K562 (cell line): ENCODE measurements at regions not wholly inside any gene's neighbourhood (a gene's known extent, or its start where the extent isn't known, plus 50 kb on each side); places are given as distances from the start of the nearest gene placed in this dataset.

Experiments
- ATAC-seq: fragments of 200-7000 bp; cut with Tn5 transposase; 3 replicates; pipeline ENCODE4 v1.9.1; 2020; ENCODE audit warnings: moderate library complexity
- BruUV-seq: library from RNA; stranded (reverse); fragments of 400-500 nt; replicated peaks from 2 replicates; lab custom pipeline; 2021; lab: Mats Ljungman, UMichigan
- CTCF ChIA-PET: fragments of 300-600 bp; formaldehyde crosslinking; extraction: SDS; loops from one replicate; lab custom pipeline; 2021; ENCODE audit warnings: low intra/inter-chr PET ratio; lab: Yijun Ruan, JAX
- POLR2A ChIA-PET: fragments of 300-600, 350-650 bp; sonication (Branson Sonifier 250); formaldehyde crosslinking; extraction: SDS; loops from one replicate; lab custom pipeline; 2021; ENCODE audit warnings: antibody characterized with exemption, inconsistent platforms; lab: Yijun Ruan, JAX
- DNase-seq, 4 experiments: peaks; one replicate each; pipeline versions ENCODE4 v3.0.0 to v3.0.0-alpha.2; 2011 to 2018; ENCODE audit warnings: low spot score in 3 of 4, mixed read lengths in 3 of 4; ENCODE audit errors: extremely low read depth in 1 of 4
- FAIRE-seq: peaks from 2 replicates; lab custom pipeline; 2011; peaks lifted over from hg19 to GRCh38; lab: Jason Lieb, UNC
- H2AFZ ChIP-seq: 2 replicates; pipeline ENCODE4 v1.6.0; 2011; ENCODE audit warnings: low read depth, low read length, control low read depth, inconsistent platforms
- H3K27ac ChIP-seq: fragments of 200-600 bp; 3 replicates; pipeline ENCODE4 v1.8.0; 2011; ENCODE audit warnings: low read depth, mild to moderate bottlenecking, control low read depth, inconsistent platforms, low read length, moderate library complexity, mixed read lengths; ENCODE audit errors: extremely low read depth
- H3K27me3 ChIP-seq, 2 experiments: fragments of 300-600 bp in 1 of 2; 2 replicates in 1 of 2; 3 replicates in 1 of 2; pipeline versions ENCODE4 v1.6.0 to v1.8.0; 2011; ENCODE audit warnings: inconsistent platforms in 2 of 2, low read length in 2 of 2, mild to moderate bottlenecking in 1 of 2, mixed read lengths in 1 of 2, moderate library complexity in 1 of 2; ENCODE audit not compliant: control insufficient read depth in 2 of 2, insufficient read depth in 2 of 2
- H3K36me3 ChIP-seq: fragments of 300-600 bp; 3 replicates; pipeline ENCODE4 v1.8.0; 2011; ENCODE audit warnings: mild to moderate bottlenecking, low read length, inconsistent platforms; ENCODE audit not compliant: control insufficient read depth, insufficient read depth
- H3K4me1 ChIP-seq, 2 experiments: fragments of 200-600 bp in 1 of 2; replicated peaks in 1 of 2; 2 replicates in 1 of 2; 3 replicates in 1 of 2; pipeline versions ENCODE4 v1.5.1 to v1.8.0; 2011; ENCODE audit warnings: inconsistent platforms in 2 of 2, low read length in 2 of 2, mild to moderate bottlenecking in 1 of 2, mixed read lengths in 1 of 2, moderate library complexity in 1 of 2; ENCODE audit not compliant: control insufficient read depth in 2 of 2, insufficient read depth in 2 of 2
- H3K4me2 ChIP-seq: 2 replicates; pipeline ENCODE4 v1.6.1; 2011; ENCODE audit warnings: low read length, control low read depth, inconsistent platforms, mixed read lengths; ENCODE audit not compliant: insufficient read depth
- H3K4me3 ChIP-seq: fragments of 200-600 bp; sonication (generic), shearing (Covaris generic); 2 replicates; pipeline ENCODE4 v1.5.1; 2016; ENCODE audit warnings: control low read depth, inconsistent platforms
- H3K79me2 ChIP-seq: fragments of 200-600 bp; 3 replicates; pipeline ENCODE4 v1.8.0; 2011; ENCODE audit warnings: low read length, inconsistent platforms; ENCODE audit not compliant: control insufficient read depth, insufficient read depth
- H3K9ac ChIP-seq, 2 experiments: 2 replicates each; pipeline versions ENCODE4 v1.6.0 to v1.6.1; 2011; ENCODE audit warnings: low read depth in 2 of 2, low read length in 2 of 2, control low read depth in 1 of 2, inconsistent platforms in 1 of 2, mild to moderate bottlenecking in 1 of 2, mixed read lengths in 1 of 2; ENCODE audit not compliant: insufficient read depth in 1 of 2
- H3K9me1 ChIP-seq: one replicate; pipeline ENCODE4 v1.6.0; 2011; ENCODE audit warnings: inconsistent platforms, mild to moderate bottlenecking, low read length, moderate library complexity; ENCODE audit not compliant: control insufficient read depth, insufficient read depth
- H3K9me3 ChIP-seq: replicated peaks from 2 replicates; pipeline ENCODE4 v1.5.1; 2011; ENCODE audit warnings: low read depth, low read length, inconsistent platforms; ENCODE audit not compliant: control insufficient read depth, insufficient read depth
- H4K20me1 ChIP-seq: replicated peaks from 2 replicates; pipeline ENCODE4 v1.6.1; 2011; ENCODE audit warnings: low read length, inconsistent platforms, mixed read lengths; ENCODE audit not compliant: control insufficient read depth, insufficient read depth
- ARID1B ChIP-seq: fragments of 450-650 bp; IDR thresholded peaks from 2 replicates; pipeline ENCODE4 v1.6.1; 2016; ENCODE audit warnings: antibody characterized with exemption, mild to moderate bottlenecking, inconsistent platforms
- ATF1 ChIP-seq, 2 experiments: fragments of 450-650 bp in 1 of 2; IDR thresholded peaks; 2 replicates each; pipeline ENCODE4 v1.6.1; 2016; ENCODE audit warnings: missing compliant biosample characterization in 1 of 2, missing genetic modification characterization in 1 of 2
- CEBPB ChIP-seq: fragments of 450-650 bp; IDR thresholded peaks from 2 replicates; pipeline ENCODE4 v1.6.1; 2016; ENCODE audit warnings: missing genetic modification characterization, missing compliant biosample characterization
- CEBPZ ChIP-seq: fragments of 150-350 bp; IDR thresholded peaks from 2 replicates; pipeline ENCODE4 v1.6.1; 2014; ENCODE audit warnings: low read depth, mild to moderate bottlenecking, low read length, borderline replicate concordance
- DACH1 ChIP-seq: fragments of 450-650 bp; IDR thresholded peaks from 2 replicates; pipeline ENCODE4 v1.6.1; 2018; ENCODE audit not compliant: partially characterized antibody
- FOSL1 ChIP-seq: fragments of 200-800 bp; sonication (Bioruptor generic); conservative IDR thresholded peaks from 2 replicates; pipeline ENCODE4 v1.6.1; 2016; ENCODE audit warnings: missing genetic modification characterization, missing compliant biosample characterization
- FOXJ2 ChIP-seq: fragments of 200-800 bp; sonication (Bioruptor generic); IDR thresholded peaks from 2 replicates; pipeline ENCODE4 v1.6.1; 2016; ENCODE audit warnings: missing genetic modification characterization, missing compliant biosample characterization
- GATAD2B ChIP-seq: fragments of 450-650 bp; IDR thresholded peaks from 2 replicates; pipeline ENCODE4 v1.6.1; 2017; ENCODE audit warnings: mild to moderate bottlenecking, borderline replicate concordance
- JUND ChIP-seq, 2 experiments: IDR thresholded peaks; 2 replicates in 1 of 2; 3 replicates in 1 of 2; pipeline ENCODE4 v1.6.1; 2011; ENCODE audit warnings: borderline replicate concordance in 2 of 2, low read depth in 2 of 2, low read length in 2 of 2, improper control_type of control experiment in 1 of 2, missing biosample characterization in 1 of 2, missing genetic modification characterization in 1 of 2, missing genetic modification reagents in 1 of 2
- MAFG ChIP-seq: fragments of 450-650 bp; conservative IDR thresholded peaks from 2 replicates; pipeline ENCODE4 v1.6.1; 2016; ENCODE audit warnings: missing genetic modification characterization, missing compliant biosample characterization
- RAD21 ChIP-seq, 2 experiments: fragments of 250-450 bp in 1 of 2; fragments of 450-650 bp in 1 of 2; sonication (Bioruptor Pico) in 1 of 2; formaldehyde crosslinking in 1 of 2; IDR thresholded peaks in 1 of 2; conservative IDR thresholded peaks in 1 of 2; 2 replicates each; pipeline versions ENCODE4 v1.4.0 to v1.8.0; 2020 to 2022; ENCODE audit warnings: mild to moderate bottlenecking in 2 of 2, moderate library complexity in 1 of 2
- SNIP1 ChIP-seq: fragments of 450-650 bp; IDR thresholded peaks from 2 replicates; pipeline ENCODE4 v1.7.1; 2017; ENCODE audit warnings: low read depth, mild to moderate bottlenecking
- VEZF1 ChIP-seq: fragments of 200-800 bp; sonication (Bioruptor generic); IDR thresholded peaks from 2 replicates; pipeline ENCODE4 v1.6.1; 2017; ENCODE audit warnings: missing genetic modification characterization, missing compliant biosample characterization
- ZNF431 ChIP-seq: sonication (generic); formaldehyde crosslinking; IDR thresholded peaks from 2 replicates; pipeline ENCODE4 v1.8.0; 2022; ENCODE audit warnings: mild to moderate bottlenecking, missing genetic modification reagents
- WGBS: fragments of 100-300 bp; shearing (Covaris generic); methylation state at CpG from one replicate; pipeline ENCODE4 v1.1.6; 2016; ENCODE audit warnings: low coverage, mixed read lengths; ENCODE audit not compliant: insufficient coverage; ENCODE audit errors: missing lambda C conversion rate; 5-methylcytosine and 5-hydroxymethylcytosine counted together
- in situ Hi-C: fragments of 300-500 bp; cut with MboI; formaldehyde crosslinking; loops from 4 replicates; pipeline ENCODE4 v1.15.0; 2018; ENCODE audit warnings: inconsistent platforms, mixed read lengths
- intact Hi-C: fragments of 100-400 bp; cut with micrococcal nuclease; formaldehyde crosslinking; loops from 2 replicates; pipeline ENCODE4 v1.14.2; 2022

- intact Hi-C loops (loop anchor here (5.0 to 10.0 kb wide), 2 partner anchors 201 to 394 kb away; no protein-coding TSS in a partner anchor), in situ Hi-C loops (no loop called here)
- no peaks in the 10 kb centered on the region for H4K20me1 ChIP-seq
- no peak overlapping the region for H3K9ac ChIP-seq
- ATAC-seq, result no peak
- no peaks in the 10 kb centered on the region for H3K9me3 ChIP-seq
- no peaks in the 10 kb centered on the region for H3K9me1 ChIP-seq
- no peaks in the 10 kb centered on the region for H3K4me1 ChIP-seq
- DNase-seq, result no peak
- no peak overlapping the region for H2AFZ ChIP-seq
- under 1% methylated on average over 10 of the region's 10 CpGs for WGBS
- H3K36me3 ChIP-seq, result no peaks in the 10 kb centered on the region
- no TSS peak for BruUV-seq
- POLR2A ChIA-PET, result interaction anchor here (0.5 to 0.6 kb wide), 2 partner anchors 221 to 859 kb away, joined by 3 read pairs; no protein-coding TSS in a partner anchor
- H3K79me2 ChIP-seq, result no peaks in the 10 kb centered on the region
- no peaks in the 10 kb centered on the region for H3K27me3 ChIP-seq
- H3K4me3 ChIP-seq, result no peak overlapping the region
- no peak overlapping the region for H3K27ac ChIP-seq
- no peak for FAIRE-seq
- CTCF ChIA-PET, result no interaction called here
- H3K4me2 ChIP-seq, result no peak overlapping the region; the same call in 1 of the 2 replicates
- 0 out of 2 replicates have a peak, but pooled peaks have one; percentile 1 for TF ChIP-seq VEZF1 (CRISPR knock-in tag)
- TF ChIP-seq JUND (IDR thresholded peaks at IDR 0.05; ENCODE audit: borderline replicate concordance, low read depth, low read length), result 0 out of 2 replicates have a peak, but pooled peaks have one; percentile 16
- TF ChIP-seq JUND (tag; IDR thresholded peaks at IDR 0.05; ENCODE audit: borderline replicate concordance, low read depth, low read length), result peak; percentile 46; the same call in 1 of the 3 replicates
- peak; percentile 42 for TF ChIP-seq FOSL1 (tag)
- TF ChIP-seq ATF1 (CRISPR knock-in tag; IDR thresholded peaks at IDR 0.05), result no peak
- TF ChIP-seq ATF1 (tag; IDR thresholded peaks at IDR 0.05), result peak; percentile 21; the same call in 1 of the 2 replicates
- 0 out of 4 replicates have a peak, but pooled peaks of 1 of the 2 experiments have one; percentile 5 for TF ChIP-seq RAD21 (CRISPR knock-in tag; conservative IDR thresholded peaks at IDR 0.05 in 1 of 2, IDR thresholded peaks at IDR 0.05 in 1 of 2)
- no peak for TF ChIP-seq CEBPZ
- 0 out of 2 replicates have a peak, but pooled peaks have one; percentile 21 for TF ChIP-seq FOXJ2 (tag)
- no peak for TF ChIP-seq MAFG (tag)
- TF ChIP-seq SNIP1, result no peak
- no peak for TF ChIP-seq ZNF431 (CRISPR knock-in tag)
- TF ChIP-seq ARID1B, result 0 out of 2 replicates have a peak, but pooled peaks have one; percentile 26
- no peak for TF ChIP-seq DACH1
- TF ChIP-seq CEBPB (tag), result peak; percentile 44
- TF ChIP-seq GATAD2B, result no peak
Observed at GRCh38 chr6:10033223-10033829, 381.5 kb downstream of the TFAP2A start.
